CD4-positive, CD25-positive, alpha-beta regulatory T cell (primary cell): ENCODE measurements at regions not wholly inside any gene's neighbourhood (a gene's known extent, or its start where the extent isn't known, plus 50 kb on each side); places are given as distances from the start of the nearest gene placed in this dataset.

Experiments
- ATAC-seq, 2 donors: fragments of 150-1000 bp; cut with Tn5 transposase; one replicate each; pipeline ENCODE4 v1.10.0; 2021; ENCODE audit warnings: low read depth in 2 of 2, moderate number of reproducible peaks in 2 of 2, moderate library complexity in 1 of 2
- DNase-seq, 3 donors: peaks; one replicate each; pipeline versions ENCODE4 v3.0.0 to v3.0.0-alpha.2; 2012 to 2022; ENCODE audit warnings: mixed read lengths in 1 of 3
- H3K27ac ChIP-seq: one replicate; pipeline ENCODE4 v1.7.0; 2013; ENCODE audit warnings: mild to moderate bottlenecking, low read length; ENCODE audit not compliant: insufficient read depth, poor library complexity, severe bottlenecking
- H3K27me3 ChIP-seq: one replicate; pipeline ENCODE4 v1.7.0; 2013; ENCODE audit warnings: low read length; ENCODE audit not compliant: control insufficient read depth, insufficient read depth
- H3K36me3 ChIP-seq: one replicate; pipeline ENCODE4 v1.7.0; 2013; ENCODE audit warnings: mild to moderate bottlenecking, low read length, moderate library complexity; ENCODE audit not compliant: control insufficient read depth, insufficient read depth
- H3K4me1 ChIP-seq: 2 replicates; pipeline ENCODE4 v1.7.0; 2013; ENCODE audit warnings: mild to moderate bottlenecking, low read length; ENCODE audit not compliant: insufficient read depth, control insufficient read depth, poor library complexity, severe bottlenecking
- H3K4me3 ChIP-seq: one replicate; pipeline ENCODE4 v1.7.0; 2013; ENCODE audit warnings: low read depth, mild to moderate bottlenecking, low read length, moderate library complexity
- H3K9me3 ChIP-seq, 2 experiments: 1 replicate in 1 of 2; 2 replicates in 1 of 2; pipeline ENCODE4 v1.7.0; 2013; ENCODE audit warnings: low read length in 2 of 2, mild to moderate bottlenecking in 1 of 2, moderate library complexity in 1 of 2; ENCODE audit not compliant: control insufficient read depth in 2 of 2
- H3K27ac Mint-ChIP-seq, 3 donors: one replicate each; pipeline ENCODE4 v1.8.0; 2020 to 2022; ENCODE audit warnings: mild to moderate bottlenecking in 3 of 3, mixed read lengths in 3 of 3, moderate library complexity in 2 of 3
- H3K27me3 Mint-ChIP-seq: one replicate; pipeline ENCODE4 v1.8.0; 2022; ENCODE audit warnings: mild to moderate bottlenecking, mixed read lengths
- H3K36me3 Mint-ChIP-seq: one replicate; pipeline ENCODE4 v1.8.0; 2020; ENCODE audit warnings: mixed read lengths
- H3K4me1 Mint-ChIP-seq, 4 donors: one replicate each; pipeline ENCODE4 v1.8.0; 2020 to 2022; ENCODE audit warnings: mixed read lengths in 4 of 4, mild to moderate bottlenecking in 1 of 4
- H3K4me3 Mint-ChIP-seq, 4 donors: one replicate each; pipeline ENCODE4 v1.8.0; 2020 to 2022; ENCODE audit warnings: mild to moderate bottlenecking in 4 of 4, mixed read lengths in 4 of 4, moderate library complexity in 3 of 4
- H3K9me3 Mint-ChIP-seq, 7 donors: one replicate each; pipeline ENCODE4 v1.8.0; 2020 to 2022; ENCODE audit warnings: mixed read lengths in 7 of 7, mild to moderate bottlenecking in 3 of 7, moderate library complexity in 2 of 7

GRCh38 chr5:109254511-109254910, 155.3 kb downstream of the PJA2 start:
- DNase-seq (no peak), ATAC-seq (no peak)
- peaks cover 0 to 7% (median 2%) of the 10 kb centered on the region in 7 donors for H3K9me3 Mint-ChIP-seq
- Histone ChIP-seq H3K36me3 (no peaks in the 10 kb centered on the region), H3K9me3 (no peaks in the 10 kb centered on the region), H3K4me3 (no peak overlapping the region), H3K27ac (no peak overlapping the region), H3K27me3 (no peaks in the 10 kb centered on the region), H3K4me1 (no peaks in the 10 kb centered on the region)
- no peaks in the 10 kb centered on the region for H3K27me3 Mint-ChIP-seq
- no peak overlapping the region for H3K27ac Mint-ChIP-seq
- H3K36me3 Mint-ChIP-seq, result peaks cover 14% of the 10 kb centered on the region
- H3K4me1 Mint-ChIP-seq, result no peaks in the 10 kb centered on the region
- H3K4me3 Mint-ChIP-seq, result no peak overlapping the region

- H3K4me1 Mint-ChIP-seq, result no peaks in the 10 kb centered on the region
- H3K9me3 Mint-ChIP-seq, result peaks cover 0 to 3% (median 0%) of the 10 kb centered on the region in 7 donors
Measured at GRCh38 chr5:109253262-109253661, 156.5 kb downstream of the PJA2 start.

GRCh38 chr5:109252731-109253130, 157.0 kb downstream of the PJA2 start:
- Mint-ChIP-seq H3K36me3 (peaks cover 8% of the 10 kb centered on the region), H3K9me3 (peaks cover 0 to 4% (median 0%) of the 10 kb centered on the region in 7 donors), H3K4me3 (no peak overlapping the region), H3K27ac (peak overlapping the region in 1 of 3 donors; percentile 42), H3K27me3 (no peaks in the 10 kb centered on the region), H3K4me1 (no peaks in the 10 kb centered on the region)
- Histone ChIP-seq H3K9me3 (no peaks in the 10 kb centered on the region), H3K27me3 (no peaks in the 10 kb centered on the region), H3K4me3 (no peak overlapping the region), H3K27ac (no peak overlapping the region), H3K4me1 (no peaks in the 10 kb centered on the region), H3K36me3 (no peaks in the 10 kb centered on the region)
- ATAC-seq (no peak), DNase-seq (no peak)

More at GRCh38 chr5:109253262-109253661, 156.5 kb downstream of the PJA2 start:
- H3K27me3 Mint-ChIP-seq, result no peaks in the 10 kb centered on the region
- Histone ChIP-seq H3K27ac (no peak overlapping the region), H3K4me1 (no peaks in the 10 kb centered on the region), H3K27me3 (no peaks in the 10 kb centered on the region), H3K36me3 (no peaks in the 10 kb centered on the region), H3K4me3 (no peak overlapping the region), H3K9me3 (no peaks in the 10 kb centered on the region)
- peak overlapping the region in 1 of 3 donors; percentile 42 for H3K27ac Mint-ChIP-seq
- DNase-seq (no peak), ATAC-seq (no peak)
- H3K36me3 Mint-ChIP-seq, result peaks cover 10% of the 10 kb centered on the region
- no peak overlapping the region for H3K4me3 Mint-ChIP-seq

GRCh38 chr5:109250533-109251329, 159.0 kb downstream of the PJA2 start:
- H3K4me3 ChIP-seq, result no peak overlapping the region
- H3K36me3 ChIP-seq, result no peaks in the 10 kb centered on the region
- Mint-ChIP-seq H3K4me3 (no peak overlapping the region), H3K27ac (no peak overlapping the region), H3K9me3 (peaks cover 0 to 16% (median 6%) of the 10 kb centered on the region in 7 donors), H3K36me3 (peaks cover 14% of the 10 kb centered on the region), H3K27me3 (no peaks in the 10 kb centered on the region), H3K4me1 (no peaks in the 10 kb centered on the region)
- no peak overlapping the region for H3K27ac ChIP-seq
- ATAC-seq (no peak), DNase-seq (no peak)
- no peaks in the 10 kb centered on the region for H3K4me1 ChIP-seq
- peaks cover 8 to 10% of the 10 kb centered on the region in 2 experiments for H3K9me3 ChIP-seq
- H3K27me3 ChIP-seq, result no peaks in the 10 kb centered on the region

- DNase-seq (no peak), ATAC-seq (no peak)
- Histone ChIP-seq H3K27me3 (no peaks in the 10 kb centered on the region), H3K9me3 (peaks cover 10% of the 10 kb centered on the region in 2 experiments), H3K27ac (no peak overlapping the region), H3K36me3 (no peaks in the 10 kb centered on the region), H3K4me1 (no peaks in the 10 kb centered on the region), H3K4me3 (no peak overlapping the region)
- Mint-ChIP-seq H3K4me1 (no peaks in the 10 kb centered on the region), H3K9me3 (peaks cover 0 to 19% (median 6%) of the 10 kb centered on the region in 7 donors), H3K27ac (no peak overlapping the region), H3K27me3 (no peaks in the 10 kb centered on the region), H3K4me3 (no peak overlapping the region), H3K36me3 (peaks cover 15% of the 10 kb centered on the region)
Measured at GRCh38 chr5:109250080-109250479, 159.7 kb downstream of the PJA2 start.

- no peaks in the 10 kb centered on the region for H3K4me1 Mint-ChIP-seq
- no peaks in the 10 kb centered on the region for H3K4me1 ChIP-seq
- no peak overlapping the region for H3K4me3 Mint-ChIP-seq
- peaks cover 10% of the 10 kb centered on the region in 2 experiments for H3K9me3 ChIP-seq
- H3K27ac ChIP-seq, result no peak overlapping the region
- H3K27me3 ChIP-seq, result no peaks in the 10 kb centered on the region
- peaks cover 15% of the 10 kb centered on the region for H3K36me3 Mint-ChIP-seq
- H3K36me3 ChIP-seq, result no peaks in the 10 kb centered on the region
- H3K27me3 Mint-ChIP-seq, result no peaks in the 10 kb centered on the region
- ATAC-seq, result no peak
- no peak for DNase-seq
- no peak overlapping the region for H3K27ac Mint-ChIP-seq
- no peak overlapping the region for H3K4me3 ChIP-seq
- H3K9me3 Mint-ChIP-seq, result peaks cover 0 to 19% (median 7%) of the 10 kb centered on the region in 7 donors
Measured at GRCh38 chr5:109249126-109249525, 160.6 kb downstream of the PJA2 start.

GRCh38 chr5:109247986-109248385, 161.8 kb downstream of the PJA2 start:
- H3K9me3 Mint-ChIP-seq, result peaks cover 0 to 19% (median 7%) of the 10 kb centered on the region in 7 donors
- H3K4me1 ChIP-seq, result no peaks in the 10 kb centered on the region
- no peak for ATAC-seq
- H3K27me3 ChIP-seq, result no peaks in the 10 kb centered on the region
- no peak for DNase-seq
- H3K27ac Mint-ChIP-seq, result no peak overlapping the region
- H3K27ac ChIP-seq, result no peak overlapping the region
- H3K4me3 Mint-ChIP-seq, result no peak overlapping the region
- no peaks in the 10 kb centered on the region for H3K27me3 Mint-ChIP-seq
- H3K36me3 ChIP-seq, result no peaks in the 10 kb centered on the region
- no peaks in the 10 kb centered on the region for H3K4me1 Mint-ChIP-seq
- H3K4me3 ChIP-seq, result no peak overlapping the region
- peaks cover 10% of the 10 kb centered on the region in 2 experiments for H3K9me3 ChIP-seq
- H3K36me3 Mint-ChIP-seq, result peaks cover 15% of the 10 kb centered on the region
